HEK293 (cell line): ENCODE measurements at regions not wholly inside any gene's neighbourhood (a gene's known extent, or its start where the extent isn't known, plus 50 kb on each side); places are given as distances from the start of the nearest gene placed in this dataset.

Experiments
- ATF2 ChIP-seq: fragments of 450-650 bp; formaldehyde crosslinking; IDR thresholded peaks from 2 replicates; pipeline ENCODE4 v1.5.1; 2016; ENCODE audit warnings: missing biosample characterization, missing genetic modification characterization, low read depth
- CTCF ChIP-seq: fragments of 450-650 bp; formaldehyde crosslinking; IDR thresholded peaks from 2 replicates; pipeline ENCODE4 v1.5.1; 2016; ENCODE audit warnings: missing biosample characterization, missing genetic modification characterization
- KLF16 ChIP-seq: fragments of 450-650 bp; formaldehyde crosslinking; IDR thresholded peaks from 2 replicates; pipeline ENCODE4 v1.5.1; 2017; ENCODE audit warnings: missing biosample characterization, missing genetic modification characterization
- PRDM1 ChIP-seq: fragments of 450-650 bp; formaldehyde crosslinking; IDR thresholded peaks from 2 replicates; pipeline ENCODE4; 2016; ENCODE audit warnings: missing biosample characterization, missing genetic modification characterization
- RBAK ChIP-seq: fragments of 450-650 bp; formaldehyde crosslinking; IDR thresholded peaks from 2 replicates; pipeline ENCODE4 v1.5.1; 2016; ENCODE audit warnings: missing biosample characterization, missing genetic modification characterization
- SP2 ChIP-seq: fragments of 450-650 bp; formaldehyde crosslinking; IDR thresholded peaks from 2 replicates; pipeline ENCODE4 v1.5.1; 2016; ENCODE audit warnings: missing biosample characterization, missing genetic modification characterization
- ZFP41 ChIP-seq: fragments of 450-650 bp; formaldehyde crosslinking; IDR thresholded peaks from 2 replicates; pipeline ENCODE4 v1.5.1; 2016; ENCODE audit warnings: missing biosample characterization, missing genetic modification characterization, borderline replicate concordance
- ZNF10 ChIP-seq: fragments of 450-650 bp; formaldehyde crosslinking; IDR thresholded peaks from 2 replicates; pipeline ENCODE4 v1.5.1; 2017; ENCODE audit warnings: missing biosample characterization, missing genetic modification characterization
- ZNF138 ChIP-seq: fragments of 450-650 bp; formaldehyde crosslinking; IDR thresholded peaks from 2 replicates; pipeline ENCODE4 v1.5.1; 2016; ENCODE audit warnings: missing biosample characterization, missing genetic modification characterization, borderline replicate concordance
- ZNF19 ChIP-seq: fragments of 450-650 bp; formaldehyde crosslinking; IDR thresholded peaks from 2 replicates; pipeline ENCODE4; 2016; ENCODE audit warnings: missing biosample characterization, missing genetic modification characterization, low read depth
- ZNF521 ChIP-seq: fragments of 450-650 bp; formaldehyde crosslinking; IDR thresholded peaks from 2 replicates; pipeline ENCODE4 v1.5.1; 2017; ENCODE audit warnings: missing biosample characterization, mild to moderate bottlenecking, missing genetic modification characterization
- ZNF610 ChIP-seq: fragments of 450-650 bp; formaldehyde crosslinking; IDR thresholded peaks from 2 replicates; pipeline ENCODE4 v1.5.1; 2016; ENCODE audit warnings: missing biosample characterization, missing genetic modification characterization, borderline replicate concordance
- ZSCAN16 ChIP-seq: fragments of 450-650 bp; formaldehyde crosslinking; IDR thresholded peaks from 2 replicates; pipeline ENCODE4 v1.5.1; 2016; ENCODE audit warnings: missing biosample characterization, missing genetic modification characterization

GRCh38 chr7:124566583-124566982 is 199.0 kb downstream of the GPR37 start:
- TF ChIP-seq CTCF (tag by site-specific recombination) (no peak), ZNF138 (tag by site-specific recombination) (no peak), ATF2 (no peak), ZNF19 (tag by site-specific recombination) (no peak), PRDM1 (tag by site-specific recombination) (no peak), ZNF610 (no peak), ZSCAN16 (tag by site-specific recombination) (no peak), ZNF521 (tag by site-specific recombination) (no peak), SP2 (tag by site-specific recombination) (no peak), ZFP41 (tag by site-specific recombination) (no peak), ZNF10 (tag by site-specific recombination) (no peak), RBAK (tag by site-specific recombination) (no peak), KLF16 (tag by site-specific recombination) (no peak)
